ENCODE measurements at regions not wholly inside any gene's neighbourhood (a gene's known extent, or its start where the extent isn't known, plus 50 kb on each side); places are given as distances from the start of the nearest gene placed in this dataset.
A peak's percentile ranks its signal among the peaks of the same experiment; 100 is the strongest.

- in situ Hi-C loops (cut with HindIII; ENCODE audit: low pct_unique_long_range_greater_than_20kb, low sequenced_read_pairs), result no loop called here
- DNase-seq (ENCODE audit: low read depth in 1 of 2, low spot score in 1 of 2), result no peak
Observed at GRCh38 chr2:120555092-120555491, 180.6 kb upstream of the GLI2 start.

DNA sequence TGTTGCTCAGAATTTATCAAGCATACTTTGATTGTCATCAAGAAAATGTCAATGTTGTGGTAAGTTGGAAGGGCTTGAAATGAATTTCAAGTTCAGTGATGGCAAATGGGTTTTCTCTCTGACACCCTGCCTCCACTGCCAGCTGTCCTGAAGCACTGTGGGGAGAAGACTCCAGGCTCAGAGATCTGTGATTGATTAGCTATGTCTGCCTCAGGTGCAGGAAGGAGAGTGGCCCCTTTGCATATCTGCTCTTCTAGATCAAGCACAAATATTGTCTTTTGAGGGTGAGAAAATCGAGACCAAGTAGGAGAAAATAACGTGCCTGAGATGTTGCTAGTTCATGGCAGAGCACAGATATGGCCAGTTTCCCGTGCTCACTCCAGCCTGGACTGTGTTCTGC, 178.8 kb upstream of the GLI2 start:
- in situ Hi-C loops (cut with HindIII; ENCODE audit: low pct_unique_long_range_greater_than_20kb, low sequenced_read_pairs), result no loop called here
- DNase-seq (ENCODE audit: low read depth in 1 of 2, low spot score in 1 of 2), result peak; percentile 48 to 88

More at GRCh38 chr2:120555092-120555491, 180.6 kb upstream of the GLI2 start:
- no peak for TF ChIP-seq JUND (IDR thresholded peaks at IDR 0.05; ENCODE audit: low read depth)

GRCh38 chr2:120558847-120559246, 176.8 kb upstream of the GLI2 start:
- DNase-seq (ENCODE audit: low read depth in 1 of 2, low spot score in 1 of 2), result no peak
- in situ Hi-C loops (cut with HindIII; ENCODE audit: low pct_unique_long_range_greater_than_20kb, low sequenced_read_pairs), result no loop called here
- no peak for TF ChIP-seq JUND (IDR thresholded peaks at IDR 0.05; ENCODE audit: low read depth)

More for the DNA sequence above, 178.8 kb upstream of the GLI2 start:
- no peak for TF ChIP-seq JUND (IDR thresholded peaks at IDR 0.05; ENCODE audit: low read depth)

- no peak for TF ChIP-seq JUND (IDR thresholded peaks at IDR 0.05; ENCODE audit: low read depth)
- in situ Hi-C loops (cut with HindIII; ENCODE audit: low pct_unique_long_range_greater_than_20kb, low sequenced_read_pairs), result no loop called here
- peak in 1 of 2 experiments; percentile 61 for DNase-seq (ENCODE audit: low read depth in 1 of 2, low spot score in 1 of 2)
Observed at GRCh38 chr2:120559401-120559800, 176.3 kb upstream of the GLI2 start.

GRCh38 chr2:120560330-120560729, 175.3 kb upstream of the GLI2 start:
- no peak for TF ChIP-seq JUND (IDR thresholded peaks at IDR 0.05; ENCODE audit: low read depth)
- no peak for DNase-seq (ENCODE audit: low read depth in 1 of 2, low spot score in 1 of 2)
- in situ Hi-C loops (cut with HindIII; ENCODE audit: low pct_unique_long_range_greater_than_20kb, low sequenced_read_pairs), result no loop called here

GRCh38 chr2:120561379-120562035, 174.2 kb upstream of the GLI2 start:
- in situ Hi-C loops (cut with HindIII; ENCODE audit: low pct_unique_long_range_greater_than_20kb, low sequenced_read_pairs), result no loop called here
- no peak for DNase-seq (ENCODE audit: low read depth in 1 of 2, low spot score in 1 of 2)
- no peak for TF ChIP-seq JUND (IDR thresholded peaks at IDR 0.05; ENCODE audit: low read depth)

GRCh38 chr2:120562218-120563005, 173.3 kb upstream of the GLI2 start:
- in situ Hi-C loops (cut with HindIII; ENCODE audit: low pct_unique_long_range_greater_than_20kb, low sequenced_read_pairs), result no loop called here
- DNase-seq (ENCODE audit: low read depth in 1 of 2, low spot score in 1 of 2), result no peak
- no peak for TF ChIP-seq JUND (IDR thresholded peaks at IDR 0.05; ENCODE audit: low read depth)

DNA sequence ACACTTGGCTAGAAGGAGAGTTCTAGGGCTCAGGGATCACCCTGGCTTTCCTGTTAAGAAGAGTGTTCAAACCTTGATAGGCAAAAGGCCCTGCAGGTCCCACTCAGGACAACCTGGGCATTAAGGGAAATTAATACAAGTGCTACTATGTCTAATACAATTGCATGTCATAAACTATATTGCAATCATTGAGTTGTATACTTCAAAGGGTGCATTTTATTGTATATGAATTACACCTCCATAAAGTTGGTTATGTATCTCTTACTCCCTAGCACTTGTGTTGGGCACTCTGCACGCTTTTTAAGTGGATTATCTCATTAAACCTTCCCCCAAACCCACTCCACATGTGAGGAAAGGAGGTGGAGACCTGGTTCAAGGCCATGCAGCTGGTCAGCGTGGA, 172.1 kb upstream of the GLI2 start:
- no peak for DNase-seq (ENCODE audit: low read depth in 1 of 2, low spot score in 1 of 2)
- TF ChIP-seq JUND (IDR thresholded peaks at IDR 0.05; ENCODE audit: low read depth), result no peak
- in situ Hi-C loops (cut with HindIII; ENCODE audit: low pct_unique_long_range_greater_than_20kb, low sequenced_read_pairs), result no loop called here

GRCh38 chr2:120564213-120565094, 171.2 kb upstream of the GLI2 start:
- in situ Hi-C loops (cut with HindIII; ENCODE audit: low pct_unique_long_range_greater_than_20kb, low sequenced_read_pairs), result no loop called here
- DNase-seq (ENCODE audit: low read depth in 1 of 2, low spot score in 1 of 2), result peak in 1 of 2 experiments; percentile 30

DNA sequence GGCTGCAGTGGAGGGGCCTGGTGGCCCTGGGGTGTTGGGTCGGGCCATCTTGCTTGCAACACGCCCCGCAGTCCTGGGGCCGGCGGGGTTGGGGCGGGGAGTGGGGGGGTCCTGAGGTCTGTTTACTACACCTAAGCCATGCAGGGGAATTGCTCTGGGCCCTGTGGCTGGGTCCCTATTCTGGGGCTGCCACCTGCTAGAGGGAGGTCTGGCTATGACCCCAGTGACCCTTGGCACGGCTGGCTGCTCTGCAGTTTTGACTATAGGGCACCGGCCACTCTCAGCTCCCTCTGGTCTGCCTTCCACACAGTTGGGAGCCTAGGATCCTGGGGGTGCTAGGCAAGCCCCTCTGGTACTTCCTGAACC, 170.6 kb upstream of the GLI2 start:
- DNase-seq (ENCODE audit: low read depth in 1 of 2, low spot score in 1 of 2), result no peak
- in situ Hi-C loops (cut with HindIII; ENCODE audit: low pct_unique_long_range_greater_than_20kb, low sequenced_read_pairs), result no loop called here
- TF ChIP-seq JUND (IDR thresholded peaks at IDR 0.05; ENCODE audit: low read depth), result no peak

More at GRCh38 chr2:120564213-120565094, 171.2 kb upstream of the GLI2 start:
- no peak for TF ChIP-seq JUND (IDR thresholded peaks at IDR 0.05; ENCODE audit: low read depth)

DNA sequence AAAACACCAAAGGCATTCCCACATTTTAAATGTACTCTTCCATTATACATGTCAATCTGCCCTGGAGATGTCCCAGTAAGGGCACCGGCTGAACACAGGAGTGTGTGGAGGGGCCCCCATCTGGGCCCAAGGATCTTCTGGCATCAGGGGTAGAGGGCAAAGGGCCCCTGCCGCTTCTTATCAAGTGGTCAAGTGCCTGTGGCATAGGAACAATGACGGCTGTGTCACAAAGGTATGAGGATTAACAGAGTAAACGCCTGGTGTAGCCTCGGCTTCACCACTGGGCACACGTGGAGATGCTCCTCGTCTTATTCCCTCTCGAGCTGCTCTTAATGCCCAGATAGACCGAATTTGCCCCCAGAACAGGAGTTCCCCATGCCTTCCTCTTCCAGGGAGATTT, 169.7 kb upstream of the GLI2 start:
- in situ Hi-C loops (cut with HindIII; ENCODE audit: low pct_unique_long_range_greater_than_20kb, low sequenced_read_pairs), result no loop called here
- no peak for DNase-seq (ENCODE audit: low read depth in 1 of 2, low spot score in 1 of 2)
- TF ChIP-seq JUND (IDR thresholded peaks at IDR 0.05; ENCODE audit: low read depth), result no peak

GRCh38 chr2:120566331-120567035, 169.2 kb upstream of the GLI2 start:
- no peak for TF ChIP-seq JUND (IDR thresholded peaks at IDR 0.05; ENCODE audit: low read depth)
- no peak for DNase-seq (ENCODE audit: low read depth in 1 of 2, low spot score in 1 of 2)
- in situ Hi-C loops (cut with HindIII; ENCODE audit: low pct_unique_long_range_greater_than_20kb, low sequenced_read_pairs), result no loop called here
